Gastrocnemius medialis (tissue), 4 donors: ENCODE measurements at regions not wholly inside any gene's neighbourhood (a gene's known extent, or its start where the extent isn't known, plus 50 kb on each side); places are given as distances from the start of the nearest gene placed in this dataset.

Experiments used
- ATAC-seq, 2 donors: fragments of 150-250 bp; one replicate each; pipeline ENCODE4 v1.9.1; 2016
- DNase-seq, 2 donors: peaks; one replicate each; pipeline ENCODE4 v3.0.0-alpha.2; 2019
- H3K27ac ChIP-seq, 4 donors: fragments of 200-600 bp; sonication (generic); 1 replicate in 1 of 4; 2 replicates in 3 of 4; pipeline ENCODE4 v1.5.1; 2016 to 2018; ENCODE audit warnings: mild to moderate bottlenecking in 2 of 4, moderate library complexity in 1 of 4
- H3K27me3 ChIP-seq, 3 donors: fragments of 200-600 bp; sonication (generic) in 2 of 3; 1 replicate in 1 of 3; 2 replicates in 2 of 3; pipeline versions ENCODE4 v1.5.1 to v1.6.0; 2016 to 2019; ENCODE audit warnings: mild to moderate bottlenecking in 1 of 3, moderate library complexity in 1 of 3
- H3K36me3 ChIP-seq, 2 donors: fragments of 200-600 bp; sonication (generic) in 1 of 2; one replicate each; pipeline ENCODE4 v1.5.1; 2017 to 2018
- H3K4me1 ChIP-seq, 2 donors: fragments of 200-600 bp; sonication (generic) in 1 of 2; one replicate each; pipeline ENCODE4 v1.5.1; 2016 to 2017; ENCODE audit warnings: mild to moderate bottlenecking in 2 of 2
- H3K4me3 ChIP-seq, 4 donors: fragments of 200-600 bp; sonication (generic) in 3 of 4; 1 replicate in 1 of 4; 2 replicates in 3 of 4; pipeline ENCODE4 v1.5.1; 2016 to 2019; ENCODE audit warnings: mild to moderate bottlenecking in 2 of 4
- H3K9me3 ChIP-seq, 3 donors: fragments of 200-600 bp; sonication (generic) in 2 of 3; 1 replicate in 1 of 3; 2 replicates in 2 of 3; pipeline ENCODE4 v1.5.1; 2016 to 2019
- CTCF ChIP-seq, 5 experiments: fragments of 450-650 bp in 3 of 5; fragments of 200-600 bp in 2 of 5; sonication (generic) in 2 of 5; IDR thresholded peaks in 4 of 5; conservative IDR thresholded peaks in 1 of 5; 1 replicate in 4 of 5; 2 replicates in 1 of 5; pipeline ENCODE4 v1.5.1; 2016 to 2019; ENCODE audit warnings: antibody characterized with exemption in 5 of 5, mild to moderate bottlenecking in 3 of 5, moderate library complexity in 3 of 5
- POLR2A ChIP-seq, 2 donors: fragments of 450-650 bp; IDR thresholded peaks; one replicate each; pipeline ENCODE4 v1.6.1; 2017; ENCODE audit warnings: antibody characterized with exemption in 2 of 2, mild to moderate bottlenecking in 2 of 2, moderate library complexity in 2 of 2
- in situ Hi-C, 4 donors: fragments of 200-750 bp; cut with MboI; loops; one replicate each; pipeline versions ENCODE4 v1.15.0 to v1.8.0; 2017; ENCODE audit warnings: low sequenced_read_pairs in 4 of 4
- intact Hi-C: fragments of 100-400 bp; cut with DNase I; formaldehyde crosslinking; loops from one replicate; pipeline ENCODE4 v1.15.1; 2023; ENCODE audit warnings: low total_unique reads

GRCh38 chr10:20670579-20670978 lies 226.5 kb downstream of the NEBL start:
- in situ Hi-C loops: no loop called here
- DNase-seq (no peak), ATAC-seq (no peak)
- no peak for TF ChIP-seq CTCF (IDR thresholded peaks at IDR 0.05 in 4 of 5, conservative IDR thresholded peaks at IDR 0.05 in 1 of 5)
- no peak for TF ChIP-seq POLR2A (IDR thresholded peaks at IDR 0.05)
- peaks cover 3% of the 10 kb centered on the region in 2 donors for H3K4me1 ChIP-seq
- intact Hi-C loops: no loop called here
- no peaks in the 10 kb centered on the region for H3K27me3 ChIP-seq
- H3K9me3 ChIP-seq: no peaks in the 10 kb centered on the region
- no peaks in the 10 kb centered on the region for H3K36me3 ChIP-seq
- no peak overlapping the region for H3K27ac ChIP-seq
- H3K4me3 ChIP-seq: no peak overlapping the region

DNA sequence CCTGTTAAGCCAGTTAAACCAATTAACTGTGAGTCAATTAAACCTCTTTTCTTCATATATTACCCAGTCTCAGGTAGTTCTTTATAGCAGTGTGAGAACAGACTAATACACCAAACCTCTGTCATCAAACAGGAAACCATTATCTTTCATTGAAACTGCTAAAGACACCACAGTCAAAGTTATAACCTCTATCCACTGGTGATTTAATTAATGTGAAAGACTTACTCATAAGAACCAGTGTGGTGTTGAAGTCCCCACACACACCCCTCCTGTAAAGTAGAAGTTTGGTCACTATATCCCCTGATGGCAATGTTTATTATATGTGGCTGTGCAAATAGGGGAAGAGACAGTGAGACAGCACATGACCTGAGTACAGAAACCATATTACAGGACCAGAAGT lies 228.1 kb downstream of the NEBL start:
- TF ChIP-seq CTCF (IDR thresholded peaks at IDR 0.05 in 4 of 5, conservative IDR thresholded peaks at IDR 0.05 in 1 of 5): no peak
- TF ChIP-seq POLR2A (IDR thresholded peaks at IDR 0.05): no peak
- H3K4me1 ChIP-seq: peaks cover 3% of the 10 kb centered on the region in 2 donors
- H3K36me3 ChIP-seq: no peaks in the 10 kb centered on the region
- H3K4me3 ChIP-seq: no peak overlapping the region
- no peak for DNase-seq
- in situ Hi-C loops (no loop called here), intact Hi-C loops (no loop called here)
- ATAC-seq: no peak
- no peaks in the 10 kb centered on the region for H3K27me3 ChIP-seq
- no peak overlapping the region for H3K27ac ChIP-seq
- H3K9me3 ChIP-seq: no peaks in the 10 kb centered on the region

DNA sequence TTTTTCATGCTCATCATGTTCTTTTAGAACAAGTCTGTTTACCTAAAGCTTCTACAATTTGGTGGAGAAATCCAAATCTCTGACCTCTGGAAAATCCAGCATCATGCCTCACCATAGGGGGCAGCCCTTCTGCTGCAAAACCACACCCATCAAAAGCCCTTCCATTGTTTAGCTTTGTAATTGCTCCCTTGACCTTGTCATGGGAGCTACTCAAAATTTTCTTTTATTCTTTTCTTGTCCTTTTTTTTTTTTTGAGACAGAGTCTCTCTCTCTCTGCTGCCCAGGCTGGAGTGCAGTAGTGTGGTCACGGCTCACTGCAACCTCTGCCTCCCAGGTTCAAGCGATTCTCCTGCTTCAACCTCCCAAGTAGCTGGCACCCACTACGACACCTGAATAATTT lies 234.4 kb downstream of the NEBL start:
- Histone ChIP-seq H3K27me3 (no peaks in the 10 kb centered on the region), H3K4me3 (no peak overlapping the region), H3K27ac (no peak overlapping the region), H3K4me1 (no peaks in the 10 kb centered on the region), H3K36me3 (no peaks in the 10 kb centered on the region), H3K9me3 (no peaks in the 10 kb centered on the region)
- DNase-seq (no peak), ATAC-seq (no peak)
- in situ Hi-C loops (no loop called here), intact Hi-C loops (no loop called here)
- TF ChIP-seq CTCF (IDR thresholded peaks at IDR 0.05 in 4 of 5, conservative IDR thresholded peaks at IDR 0.05 in 1 of 5) (no peak), POLR2A (IDR thresholded peaks at IDR 0.05) (no peak)

- no peak overlapping the region for H3K27ac ChIP-seq
- H3K4me1 ChIP-seq: no peaks in the 10 kb centered on the region
- no peak for ATAC-seq
- no peaks in the 10 kb centered on the region for H3K27me3 ChIP-seq
- H3K9me3 ChIP-seq: no peaks in the 10 kb centered on the region
- TF ChIP-seq CTCF (IDR thresholded peaks at IDR 0.05 in 4 of 5, conservative IDR thresholded peaks at IDR 0.05 in 1 of 5): no peak
- TF ChIP-seq POLR2A (IDR thresholded peaks at IDR 0.05): no peak
- intact Hi-C loops: no loop called here
- no peaks in the 10 kb centered on the region for H3K36me3 ChIP-seq
- no peak overlapping the region for H3K4me3 ChIP-seq
- in situ Hi-C loops: no loop called here
- no peak for DNase-seq
Measured at GRCh38 chr10:20659225-20659624, 237.9 kb downstream of the NEBL start.

DNA sequence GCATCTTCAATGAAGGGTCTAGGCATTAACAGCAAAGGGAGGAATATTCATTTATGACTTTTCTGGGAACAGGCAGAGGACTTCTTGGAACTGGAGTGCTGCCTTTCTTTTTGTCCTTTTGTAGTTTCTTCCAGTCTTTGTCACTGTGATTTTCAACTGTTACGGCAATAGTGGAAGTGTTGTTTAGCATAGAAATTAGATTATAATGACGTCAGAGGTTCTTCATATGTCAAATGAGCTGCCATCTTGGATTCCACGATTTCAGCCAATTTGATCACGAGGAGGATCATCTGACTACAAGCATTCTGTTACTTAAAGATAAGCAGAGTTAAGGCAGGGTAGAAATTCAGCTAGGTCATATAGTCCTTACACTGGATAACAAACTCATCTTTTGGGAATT lies 239.0 kb downstream of the NEBL start:
- no peak for TF ChIP-seq CTCF (IDR thresholded peaks at IDR 0.05 in 4 of 5, conservative IDR thresholded peaks at IDR 0.05 in 1 of 5)
- TF ChIP-seq POLR2A (IDR thresholded peaks at IDR 0.05): no peak
- DNase-seq (no peak), ATAC-seq (no peak)
- Histone ChIP-seq H3K4me1 (no peaks in the 10 kb centered on the region), H3K27me3 (no peaks in the 10 kb centered on the region), H3K36me3 (no peaks in the 10 kb centered on the region), H3K27ac (no peak overlapping the region), H3K9me3 (no peaks in the 10 kb centered on the region), H3K4me3 (no peak overlapping the region)
- intact Hi-C loops: no loop called here
- in situ Hi-C loops: no loop called here
